EL (cell line): ENCODE measurements at regions not wholly inside any gene's neighbourhood (a gene's known extent, or its start where the extent isn't known, plus 50 kb on each side); places are given as distances from the start of the nearest gene placed in this dataset.
A peak's percentile ranks its signal among the peaks of the same experiment; 100 is the strongest.
"Not testable (repeated sequence)": the region's sequence is repeated elsewhere in the genome, so short reads cannot be mapped to it uniquely, and the experiment has no call there.

ENCODE experiments used
- DNase-seq: peaks from one replicate; pipeline ENCODE4 v3.0.0-alpha.2; 2016

GRCh38 chr1:112855152-112855828, 100.7 kb downstream of the SLC16A1 start:
- DNase-seq = peak; percentile 28

- DNase-seq = not testable (repeated sequence)
These were observed 101.5 kb downstream of the SLC16A1 start for GRCh38 chr1:112854368-112854984.

GRCh38 chr1:112853915-112854314, 102.1 kb downstream of the SLC16A1 start:
- not testable (repeated sequence) for DNase-seq

GRCh38 chr1:112852934-112853333, 103.1 kb downstream of the SLC16A1 start:
- DNase-seq = no peak

- no peak for DNase-seq
These were observed 103.7 kb downstream of the SLC16A1 start for GRCh38 chr1:112852276-112852675.

- peak; percentile 48 for DNase-seq
These were observed 105.8 kb downstream of the SLC16A1 start for GRCh38 chr1:112850034-112850757.

GRCh38 chr1:112849425-112850033, 106.5 kb downstream of the SLC16A1 start:
- DNase-seq = peak; percentile 63

GRCh38 chr1:112841825-112842224, 114.2 kb downstream of the SLC16A1 start:
- DNase-seq = no peak

GRCh38 chr1:112840631-112841624, 115.1 kb downstream of the SLC16A1 start:
- no peak for DNase-seq

GRCh38 chr1:112836642-112837041, 119.4 kb downstream of the SLC16A1 start:
- no peak for DNase-seq

- no peak for DNase-seq
These were observed 118.7 kb upstream of the PPM1J start for GRCh38 chr1:112833806-112834205.

GRCh38 chr1:112832259-112832658, 117.1 kb upstream of the PPM1J start:
- not testable (repeated sequence) for DNase-seq

- not testable (repeated sequence) for DNase-seq
These were observed 114.6 kb upstream of the PPM1J start for GRCh38 chr1:112829691-112830090.

- no peak for DNase-seq
These were observed 113.6 kb upstream of the PPM1J start for GRCh38 chr1:112828716-112829115.

GRCh38 chr1:112827391-112827790, 112.3 kb upstream of the PPM1J start:
- DNase-seq = not testable (repeated sequence)

GRCh38 chr1:112826217-112826944, 111.2 kb upstream of the PPM1J start:
- no peak for DNase-seq

- DNase-seq = not testable (repeated sequence)
These were observed 110.6 kb upstream of the PPM1J start for GRCh38 chr1:112825563-112826216.

GRCh38 chr1:112825075-112825474, 109.9 kb upstream of the PPM1J start:
- not testable (repeated sequence) for DNase-seq

- DNase-seq = not testable (repeated sequence)
These were observed 106.4 kb upstream of the PPM1J start for GRCh38 chr1:112821307-112822063.
